ENCODE measurements at regions not wholly inside any gene's neighbourhood (a gene's known extent, or its start where the extent isn't known, plus 50 kb on each side); places are given as distances from the start of the nearest gene placed in this dataset.

GRCh38 chr2:129087133-129087813, 768.6 kb upstream of the HS6ST1 start:
- no peaks in the 10 kb centered on the region for H3K9me3 ChIP-seq
- TF ChIP-seq POLR2A (IDR thresholded peaks at IDR 0.05), result no peak
- intact Hi-C loops (cut with DNase I; ENCODE audit: low total_unique reads), result no loop called here
- no peaks in the 10 kb centered on the region for H3K36me3 ChIP-seq (ENCODE audit: low read depth, missing control alignments)
- H3K27me3 ChIP-seq, result no peaks in the 10 kb centered on the region
- no peak overlapping the region for H3K4me3 ChIP-seq
- no peak for DNase-seq
- WGBS, 2 donors, result 48 to 57% methylated on average over 2 of the region's 2 CpGs
- no peaks in the 10 kb centered on the region for H3K4me1 ChIP-seq
- H3K27ac ChIP-seq, result no peak overlapping the region

- TF ChIP-seq POLR2A (IDR thresholded peaks at IDR 0.05), result no peak
- no peak for TF ChIP-seq CTCF (IDR thresholded peaks at IDR 0.05)
- DNase-seq, result no peak
- H3K27me3 ChIP-seq, result no peaks in the 10 kb centered on the region
- no peak overlapping the region for H3K4me3 ChIP-seq
- no peak overlapping the region for H3K27ac ChIP-seq
- H3K9me3 ChIP-seq, result no peaks in the 10 kb centered on the region
- no peaks in the 10 kb centered on the region for H3K36me3 ChIP-seq (ENCODE audit: low read depth, missing control alignments)
- intact Hi-C loops (cut with DNase I; ENCODE audit: low total_unique reads), result no loop called here
- no peaks in the 10 kb centered on the region for H3K4me1 ChIP-seq
- WGBS, 2 donors, result 91 to 93% methylated on average over 3 of the region's 3 CpGs
These were observed 773.0 kb upstream of the HS6ST1 start for GRCh38 chr2:129091620-129092019.

GRCh38 chr2:129092956-129093355, 774.3 kb upstream of the HS6ST1 start:
- no peak for DNase-seq
- WGBS, 2 donors, result 78 to 90% methylated on average over 5 of the region's 5 CpGs
- no peaks in the 10 kb centered on the region for H3K9me3 ChIP-seq
- no peaks in the 10 kb centered on the region for H3K4me1 ChIP-seq
- no peaks in the 10 kb centered on the region for H3K36me3 ChIP-seq (ENCODE audit: low read depth, missing control alignments)
- H3K27ac ChIP-seq, result no peak overlapping the region
- TF ChIP-seq POLR2A (IDR thresholded peaks at IDR 0.05) (no peak), CTCF (IDR thresholded peaks at IDR 0.05) (no peak)
- H3K27me3 ChIP-seq, result no peaks in the 10 kb centered on the region
- no peak overlapping the region for H3K4me3 ChIP-seq
- intact Hi-C loops (cut with DNase I; ENCODE audit: low total_unique reads), result no loop called here

GRCh38 chr2:129101186-129101585, 782.5 kb upstream of the HS6ST1 start:
- no peak overlapping the region for H3K4me3 ChIP-seq
- H3K27ac ChIP-seq, result no peak overlapping the region
- intact Hi-C loops (cut with DNase I; ENCODE audit: low total_unique reads), result no loop called here
- no peaks in the 10 kb centered on the region for H3K9me3 ChIP-seq
- H3K4me1 ChIP-seq, result peaks cover 3% of the 10 kb centered on the region
- TF ChIP-seq POLR2A (IDR thresholded peaks at IDR 0.05) (no peak), CTCF (IDR thresholded peaks at IDR 0.05) (no peak)
- WGBS, 2 donors, result 55 to 62% methylated on average over 2 of the region's 2 CpGs
- H3K36me3 ChIP-seq (ENCODE audit: low read depth, missing control alignments), result no peaks in the 10 kb centered on the region
- no peaks in the 10 kb centered on the region for H3K27me3 ChIP-seq
- no peak for DNase-seq

- peaks cover 3% of the 10 kb centered on the region for H3K4me1 ChIP-seq
- intact Hi-C loops (cut with DNase I; ENCODE audit: low total_unique reads), result no loop called here
These were observed 785.5 kb upstream of the HS6ST1 start for GRCh38 chr2:129103936-129104878.

More at GRCh38 chr2:129103936-129104878, 785.5 kb upstream of the HS6ST1 start:
- Histone ChIP-seq H3K27me3 (no peaks in the 10 kb centered on the region), H3K27ac (no peak overlapping the region), H3K36me3 (ENCODE audit: low read depth, missing control alignments) (no peaks in the 10 kb centered on the region), H3K9me3 (no peaks in the 10 kb centered on the region), H3K4me3 (no peak overlapping the region)
- 88 to 95% methylated on average over 11 to 13 of the region's 13 CpGs for WGBS, 2 donors
- TF ChIP-seq POLR2A (IDR thresholded peaks at IDR 0.05) (no peak), CTCF (IDR thresholded peaks at IDR 0.05) (no peak)
- no peak for DNase-seq

All from testis (tissue), 2 donors.